H9 (cell line): ENCODE measurements at regions not wholly inside any gene's neighbourhood (a gene's known extent, or its start where the extent isn't known, plus 50 kb on each side); places are given as distances from the start of the nearest gene placed in this dataset.

Experiments
- DNase-seq: peaks from one replicate; pipeline ENCODE4 v3.0.0-alpha.2; 2017
- H2AFZ ChIP-seq: one replicate; pipeline ENCODE4 v1.6.1; 2013; ENCODE audit warnings: mild to moderate bottlenecking, low read length, control low read depth, moderate library complexity
- H2AK5ac ChIP-seq: 2 replicates; pipeline ENCODE4 v1.6.1; 2013; ENCODE audit warnings: low read length, control low read depth, mixed read lengths; ENCODE audit not compliant: insufficient read length
- H2BK120ac ChIP-seq: one replicate; pipeline ENCODE4 v1.6.1; 2013; ENCODE audit warnings: low read depth, mild to moderate bottlenecking, low read length, control low read depth, inconsistent platforms; ENCODE audit not compliant: poor library complexity, severe bottlenecking
- H2BK12ac ChIP-seq: 2 replicates; pipeline ENCODE4 v1.6.1; 2013; ENCODE audit warnings: low read length, control low read depth, mixed read lengths, low read depth; ENCODE audit not compliant: insufficient read length
- H2BK15ac ChIP-seq: 2 replicates; pipeline ENCODE4 v1.6.1; 2013; ENCODE audit warnings: low read depth, low read length, control low read depth
- H2BK20ac ChIP-seq: one replicate; pipeline ENCODE4 v1.6.1; 2013; ENCODE audit warnings: low read depth, mild to moderate bottlenecking, low read length, control low read depth, inconsistent platforms; ENCODE audit not compliant: poor library complexity, severe bottlenecking
- H2BK5ac ChIP-seq: 2 replicates; pipeline ENCODE4 v1.6.1; 2013; ENCODE audit warnings: low read length, control low read depth, mixed read lengths; ENCODE audit not compliant: insufficient read length
- H3K14ac ChIP-seq: 2 replicates; pipeline ENCODE4 v1.6.1; 2013; ENCODE audit warnings: low read length, control low read depth; ENCODE audit not compliant: insufficient read depth
- H3K18ac ChIP-seq: 2 replicates; pipeline ENCODE4 v1.6.1; 2013; ENCODE audit warnings: low read depth, mild to moderate bottlenecking, mixed read lengths, low read length, control low read depth; ENCODE audit not compliant: insufficient read length
- H3K23ac ChIP-seq: 2 replicates; pipeline ENCODE4 v1.6.1; 2013; ENCODE audit warnings: low read length, control low read depth, mixed read lengths, low read depth; ENCODE audit not compliant: insufficient read length
- H3K23me2 ChIP-seq: 2 replicates; pipeline ENCODE4 v1.6.1; 2013; ENCODE audit warnings: low read depth, mild to moderate bottlenecking, mixed read lengths, low read length, control low read depth; ENCODE audit not compliant: insufficient read length, poor library complexity, severe bottlenecking
- H3K27ac ChIP-seq: 2 replicates; pipeline ENCODE4 v1.5.1; 2013; ENCODE audit warnings: low read length, control low read depth, mixed read lengths, low read depth; ENCODE audit not compliant: insufficient read length
- H3K27me3 ChIP-seq: 2 replicates; pipeline ENCODE4 v1.6.1; 2013; ENCODE audit warnings: low read length, control low read depth, inconsistent platforms; ENCODE audit not compliant: insufficient read depth
- H3K4ac ChIP-seq: 2 replicates; pipeline ENCODE4 v1.6.1; 2013; ENCODE audit warnings: low read depth, mild to moderate bottlenecking, control low read depth, inconsistent platforms, low read length, moderate library complexity
- H3K4me1 ChIP-seq: 2 replicates; pipeline ENCODE4 v1.6.1; 2013; ENCODE audit warnings: low read length, control low read depth, inconsistent platforms; ENCODE audit not compliant: insufficient read depth
- H3K4me2 ChIP-seq: 2 replicates; pipeline ENCODE4 v1.6.1; 2013; ENCODE audit warnings: low read length, control low read depth, mixed read lengths; ENCODE audit not compliant: insufficient read length, insufficient read depth
- H3K56ac ChIP-seq: 2 replicates; pipeline ENCODE4 v1.6.1; 2013; ENCODE audit warnings: low read depth, mild to moderate bottlenecking, mixed read lengths, low read length, control low read depth; ENCODE audit not compliant: insufficient read length
- H3K79me1 ChIP-seq: 2 replicates; pipeline ENCODE4 v1.6.1; 2013; ENCODE audit warnings: low read depth, mild to moderate bottlenecking, moderate library complexity, low read length, control low read depth, inconsistent platforms; ENCODE audit not compliant: insufficient read depth, poor library complexity, severe bottlenecking
- H3K79me2 ChIP-seq: 2 replicates; pipeline ENCODE4 v1.6.1; 2013; ENCODE audit warnings: low read length, control low read depth, inconsistent platforms; ENCODE audit not compliant: insufficient read depth
- H3K9ac ChIP-seq: 2 replicates; pipeline ENCODE4 v1.6.1; 2013; ENCODE audit warnings: low read length, control low read depth, mixed read lengths; ENCODE audit not compliant: insufficient read length; ENCODE audit errors: extremely low read depth
- H3K9me3 ChIP-seq: one replicate; pipeline ENCODE4 v1.6.1; 2013; ENCODE audit warnings: low read depth, low read length, inconsistent platforms; ENCODE audit not compliant: control insufficient read depth
- H3T11ph ChIP-seq: one replicate; pipeline ENCODE4 v1.6.1; 2013; ENCODE audit warnings: mild to moderate bottlenecking, low read length, control low read depth, inconsistent platforms
- H4K20me1 ChIP-seq: one replicate; pipeline ENCODE4 v1.6.1; 2013; ENCODE audit not compliant: control insufficient read depth, insufficient read length, insufficient read depth
- H4K5ac ChIP-seq: 2 replicates; pipeline ENCODE4 v1.6.1; 2013; ENCODE audit warnings: low read depth, mild to moderate bottlenecking, mixed read lengths, low read length, control low read depth; ENCODE audit not compliant: insufficient read length
- H4K8ac ChIP-seq: replicated peaks from 2 replicates; pipeline ENCODE4 v1.6.1; 2013; ENCODE audit warnings: low read length, control low read depth, mixed read lengths, low read depth; ENCODE audit not compliant: insufficient read length
- H4K91ac ChIP-seq: 2 replicates; pipeline ENCODE4 v1.6.1; 2013; ENCODE audit warnings: low read depth, mild to moderate bottlenecking, moderate library complexity, mixed read lengths, low read length, control low read depth; ENCODE audit not compliant: insufficient read length
- H3K27ac Mint-ChIP-seq, 3 experiments: 2 replicates in 2 of 3; 3 replicates in 1 of 3; pipeline ENCODE4 v1.8.0; 2020 to 2021; ENCODE audit warnings: mixed read lengths in 3 of 3, mild to moderate bottlenecking in 1 of 3, moderate library complexity in 1 of 3
- H3K27me3 Mint-ChIP-seq: 2 replicates; pipeline ENCODE4 v1.8.0; 2021; ENCODE audit warnings: low read depth, mild to moderate bottlenecking, moderate library complexity, mixed read lengths
- H3K36me3 Mint-ChIP-seq, 3 experiments: 2 replicates in 2 of 3; 3 replicates in 1 of 3; pipeline ENCODE4 v1.8.0; 2020 to 2021; ENCODE audit warnings: low read depth in 3 of 3, mixed read lengths in 3 of 3; ENCODE audit not compliant: insufficient read depth in 1 of 3
- H3K4me1 Mint-ChIP-seq, 2 experiments: 2 replicates each; pipeline ENCODE4 v1.8.0; 2020; ENCODE audit warnings: mixed read lengths in 2 of 2
- H3K4me3 Mint-ChIP-seq, 2 experiments: 2 replicates in 1 of 2; 3 replicates in 1 of 2; pipeline ENCODE4 v1.8.0; 2020 to 2021; ENCODE audit warnings: mild to moderate bottlenecking in 2 of 2, mixed read lengths in 2 of 2, moderate library complexity in 1 of 2
- H3K9me3 Mint-ChIP-seq, 2 experiments: 2 replicates in 1 of 2; 3 replicates in 1 of 2; pipeline ENCODE4 v1.8.0; 2020; ENCODE audit warnings: mild to moderate bottlenecking in 2 of 2, mixed read lengths in 2 of 2, moderate library complexity in 1 of 2
- WGBS: extraction: QIAGEN DNeasy Blood & Tissue Kit; methylation state at CpG from one replicate; pipeline ENCODE4 v1.1.7; 2013; ENCODE audit warnings: missing lambda C conversion rate, low lambda C conversion rate, mixed read lengths; ENCODE audit not compliant: insufficient read length; ENCODE audit errors: extremely low coverage; 5-methylcytosine and 5-hydroxymethylcytosine counted together
- TF ChIP-seq, protein P1 (sequence below): fragments of 200-600 bp; sonication (generic); conservative IDR thresholded peaks from 3 replicates; pipeline ENCODE4 v1.8.0; 2021; ENCODE audit warnings: antibody characterized with exemption, mild to moderate bottlenecking

DNA sequence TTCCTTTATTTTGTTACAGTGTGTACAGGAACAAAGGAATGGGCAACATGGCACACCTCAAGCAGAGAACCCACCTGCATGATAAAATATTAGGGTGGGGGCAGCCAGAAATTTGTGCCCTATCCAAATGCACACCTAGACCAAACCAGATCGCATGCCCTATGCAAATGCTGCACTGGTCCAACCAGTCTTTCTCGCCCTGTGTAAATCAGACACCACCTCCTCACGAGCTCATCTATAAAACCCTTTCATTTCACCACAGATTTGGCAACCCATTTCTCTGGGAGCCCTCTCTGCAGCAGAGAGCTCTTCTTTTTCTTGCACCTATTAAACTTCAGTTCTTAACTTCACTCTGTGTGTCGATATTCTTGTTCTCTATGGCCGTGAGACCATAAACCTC is 1559.2 kb downstream of the SLITRK1 start:
- TF ChIP-seq, protein P1, sequence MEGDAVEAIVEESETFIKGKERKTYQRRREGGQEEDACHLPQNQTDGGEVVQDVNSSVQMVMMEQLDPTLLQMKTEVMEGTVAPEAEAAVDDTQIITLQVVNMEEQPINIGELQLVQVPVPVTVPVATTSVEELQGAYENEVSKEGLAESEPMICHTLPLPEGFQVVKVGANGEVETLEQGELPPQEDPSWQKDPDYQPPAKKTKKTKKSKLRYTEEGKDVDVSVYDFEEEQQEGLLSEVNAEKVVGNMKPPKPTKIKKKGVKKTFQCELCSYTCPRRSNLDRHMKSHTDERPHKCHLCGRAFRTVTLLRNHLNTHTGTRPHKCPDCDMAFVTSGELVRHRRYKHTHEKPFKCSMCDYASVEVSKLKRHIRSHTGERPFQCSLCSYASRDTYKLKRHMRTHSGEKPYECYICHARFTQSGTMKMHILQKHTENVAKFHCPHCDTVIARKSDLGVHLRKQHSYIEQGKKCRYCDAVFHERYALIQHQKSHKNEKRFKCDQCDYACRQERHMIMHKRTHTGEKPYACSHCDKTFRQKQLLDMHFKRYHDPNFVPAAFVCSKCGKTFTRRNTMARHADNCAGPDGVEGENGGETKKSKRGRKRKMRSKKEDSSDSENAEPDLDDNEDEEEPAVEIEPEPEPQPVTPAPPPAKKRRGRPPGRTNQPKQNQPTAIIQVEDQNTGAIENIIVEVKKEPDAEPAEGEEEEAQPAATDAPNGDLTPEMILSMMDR, result no peak
- H3K4ac ChIP-seq, result no peak overlapping the region
- H2BK120ac ChIP-seq, result no peak overlapping the region
- H2BK15ac ChIP-seq, result no peak overlapping the region
- no peak overlapping the region for H2BK5ac ChIP-seq
- no peak overlapping the region for H4K91ac ChIP-seq
- no CpG with 5 or more reads among the region's 5 CpGs for WGBS
- Mint-ChIP-seq H3K36me3 (peaks cover 8 to 15% (median 8%) of the 10 kb centered on the region in 3 experiments), H3K4me1 (no peaks in the 10 kb centered on the region), H3K4me3 (no peak overlapping the region), H3K9me3 (peaks cover 16% of the 10 kb centered on the region in 2 experiments), H3K27me3 (no peaks in the 10 kb centered on the region), H3K27ac (no peak overlapping the region)
- H3K27ac ChIP-seq, result no peak overlapping the region
- no peak overlapping the region for H3K23ac ChIP-seq
- H3K79me1 ChIP-seq, result no peaks in the 10 kb centered on the region
- no peak for DNase-seq
- H2AFZ ChIP-seq, result no peak overlapping the region
- no peak overlapping the region for H3K56ac ChIP-seq
- no peaks in the 10 kb centered on the region for H3K4me1 ChIP-seq
- H3T11ph ChIP-seq, result no peak overlapping the region
- H4K20me1 ChIP-seq, result no peaks in the 10 kb centered on the region
- H2BK20ac ChIP-seq, result no peak overlapping the region
- no peak overlapping the region for H3K4me2 ChIP-seq
- no peaks in the 10 kb centered on the region for H3K79me2 ChIP-seq
- no peak overlapping the region for H4K8ac ChIP-seq
- no peak overlapping the region for H4K5ac ChIP-seq
- H3K23me2 ChIP-seq, result no peaks in the 10 kb centered on the region
- H3K27me3 ChIP-seq, result no peaks in the 10 kb centered on the region
- H3K18ac ChIP-seq, result no peak overlapping the region
- no peak overlapping the region for H3K14ac ChIP-seq
- H2AK5ac ChIP-seq, result no peak overlapping the region
- no peak overlapping the region for H2BK12ac ChIP-seq
- H3K9ac ChIP-seq, result no peak overlapping the region
- no peaks in the 10 kb centered on the region for H3K9me3 ChIP-seq
